HL-60 (cell line): ENCODE measurements at regions not wholly inside any gene's neighbourhood (a gene's known extent, or its start where the extent isn't known, plus 50 kb on each side); places are given as distances from the start of the nearest gene placed in this dataset.
"Not testable (repeated sequence)": the region's sequence is repeated elsewhere in the genome, so short reads cannot be mapped to it uniquely, and the experiment has no call there.

Source experiments
- CTCF ChIP-seq: IDR thresholded peaks from one replicate; pipeline ENCODE4 v1.5.1; 2011; ENCODE audit warnings: low read length, control low read depth, inconsistent platforms; ENCODE audit not compliant: insufficient read depth
- POLR2AphosphoS5 ChIP-seq: IDR thresholded peaks from 2 replicates; pipeline ENCODE4 v1.6.1; 2012; ENCODE audit warnings: low read depth
- REST ChIP-seq: IDR thresholded peaks from 2 replicates; pipeline ENCODE4 v1.6.1; 2012; ENCODE audit warnings: low read depth; ENCODE audit not compliant: insufficient replicate concordance

- TF ChIP-seq CTCF, POLR2AphosphoS5, REST: not testable (repeated sequence)
Measured at GRCh38 chr7:65141894-65142293, 135.4 kb upstream of the ERV3-1 start.
